ENCODE measurements at regions not wholly inside any gene's neighbourhood (a gene's known extent, or its start where the extent isn't known, plus 50 kb on each side); places are given as distances from the start of the nearest gene placed in this dataset.

- no peak for TF ChIP-seq POLR2A (IDR thresholded peaks at IDR 0.05)
- TF ChIP-seq CTCF (IDR thresholded peaks at IDR 0.05 in 4 of 5, conservative IDR thresholded peaks at IDR 0.05 in 1 of 5), result no peak
Measured at GRCh38 chr3:191797271-191797670, 336.3 kb downstream of the PYDC2 start.

All from gastrocnemius medialis (tissue), 4 donors.